HFFc6 (cell line): ENCODE measurements at regions not wholly inside any gene's neighbourhood (a gene's known extent, or its start where the extent isn't known, plus 50 kb on each side); places are given as distances from the start of the nearest gene placed in this dataset.

ENCODE experiments used
- DNase-seq: peaks from one replicate; pipeline ENCODE4 v3.0.0-alpha.2; 2018
- H3K27ac Mint-ChIP-seq: 2 replicates; pipeline ENCODE4 v1.8.0; 2020; ENCODE audit warnings: mild to moderate bottlenecking, mixed read lengths
- H3K27me3 Mint-ChIP-seq: 2 replicates; pipeline ENCODE4 v1.8.0; 2021; ENCODE audit warnings: mild to moderate bottlenecking, moderate library complexity, mixed read lengths; ENCODE audit not compliant: insufficient read depth
- H3K36me3 Mint-ChIP-seq: 2 replicates; pipeline ENCODE4 v1.8.0; 2021; ENCODE audit warnings: low read depth, mixed read lengths
- H3K4me1 Mint-ChIP-seq: 2 replicates; pipeline ENCODE4 v1.8.0; 2020; ENCODE audit warnings: low read depth, mixed read lengths
- H3K4me3 Mint-ChIP-seq: 2 replicates; pipeline ENCODE4 v1.8.0; 2020; ENCODE audit warnings: mild to moderate bottlenecking, moderate library complexity, mixed read lengths
- H3K9me3 Mint-ChIP-seq: 2 replicates; pipeline ENCODE4 v1.8.0; 2020; ENCODE audit warnings: mild to moderate bottlenecking, mixed read lengths
- TF ChIP-seq, protein P1 (sequence below): fragments of 200-600 bp; sonication (generic); IDR thresholded peaks from 2 replicates; pipeline ENCODE4 v1.5.0; 2021; ENCODE audit warnings: antibody characterized with exemption, mild to moderate bottlenecking

DNA sequence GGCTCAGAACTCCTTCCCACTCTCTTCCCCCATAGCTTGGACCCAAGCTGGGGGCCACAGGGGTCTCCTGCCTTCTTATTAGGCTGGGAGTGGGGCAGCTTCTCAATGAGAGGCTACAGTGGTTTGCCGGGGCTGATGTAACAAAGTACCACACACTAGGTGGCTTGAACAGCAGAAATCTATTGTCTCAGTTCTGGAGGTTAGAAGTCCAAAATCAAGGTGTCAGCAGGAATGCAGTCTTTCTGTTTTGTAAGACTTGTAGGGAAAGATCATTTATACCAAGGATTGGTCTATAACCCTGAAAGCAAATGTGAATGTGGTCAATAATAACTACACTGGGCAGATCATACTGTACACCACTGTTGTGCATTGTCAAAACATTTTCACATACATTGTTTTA is 124.5 kb upstream of the ARHGAP5 start:
- no peak overlapping the region for H3K4me3 Mint-ChIP-seq
- TF ChIP-seq, protein P1, sequence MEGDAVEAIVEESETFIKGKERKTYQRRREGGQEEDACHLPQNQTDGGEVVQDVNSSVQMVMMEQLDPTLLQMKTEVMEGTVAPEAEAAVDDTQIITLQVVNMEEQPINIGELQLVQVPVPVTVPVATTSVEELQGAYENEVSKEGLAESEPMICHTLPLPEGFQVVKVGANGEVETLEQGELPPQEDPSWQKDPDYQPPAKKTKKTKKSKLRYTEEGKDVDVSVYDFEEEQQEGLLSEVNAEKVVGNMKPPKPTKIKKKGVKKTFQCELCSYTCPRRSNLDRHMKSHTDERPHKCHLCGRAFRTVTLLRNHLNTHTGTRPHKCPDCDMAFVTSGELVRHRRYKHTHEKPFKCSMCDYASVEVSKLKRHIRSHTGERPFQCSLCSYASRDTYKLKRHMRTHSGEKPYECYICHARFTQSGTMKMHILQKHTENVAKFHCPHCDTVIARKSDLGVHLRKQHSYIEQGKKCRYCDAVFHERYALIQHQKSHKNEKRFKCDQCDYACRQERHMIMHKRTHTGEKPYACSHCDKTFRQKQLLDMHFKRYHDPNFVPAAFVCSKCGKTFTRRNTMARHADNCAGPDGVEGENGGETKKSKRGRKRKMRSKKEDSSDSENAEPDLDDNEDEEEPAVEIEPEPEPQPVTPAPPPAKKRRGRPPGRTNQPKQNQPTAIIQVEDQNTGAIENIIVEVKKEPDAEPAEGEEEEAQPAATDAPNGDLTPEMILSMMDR = no peak
- no peak overlapping the region for H3K27ac Mint-ChIP-seq
- no peaks in the 10 kb centered on the region; the same call in 1 of the 2 replicates for H3K36me3 Mint-ChIP-seq
- H3K9me3 Mint-ChIP-seq = no peaks in the 10 kb centered on the region
- no peak for DNase-seq
- peaks cover 33% of the 10 kb centered on the region for H3K4me1 Mint-ChIP-seq
- peaks cover 11% of the 10 kb centered on the region for H3K27me3 Mint-ChIP-seq

DNA sequence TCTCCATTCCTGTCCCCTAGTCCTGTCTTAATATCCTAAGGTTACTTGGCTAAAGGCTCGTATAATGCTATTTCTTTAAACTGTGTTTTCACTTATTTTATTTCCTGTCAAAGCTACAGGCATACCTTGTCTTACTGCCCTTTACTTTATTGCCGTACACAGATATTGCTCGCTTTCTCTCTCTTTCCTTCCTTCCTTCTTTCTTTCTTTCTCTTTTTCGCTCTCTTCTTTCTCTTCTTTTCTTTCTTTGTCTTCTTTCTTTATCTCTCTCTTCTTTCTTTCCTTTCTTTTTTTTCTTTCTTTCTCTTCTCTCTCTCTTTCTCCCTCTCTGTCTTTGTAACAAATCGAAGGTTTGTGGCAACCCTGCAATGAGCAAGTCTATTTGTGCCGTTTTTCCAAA is 123.9 kb upstream of the ARHGAP5 start:
- no peaks in the 10 kb centered on the region for H3K9me3 Mint-ChIP-seq

DNA sequence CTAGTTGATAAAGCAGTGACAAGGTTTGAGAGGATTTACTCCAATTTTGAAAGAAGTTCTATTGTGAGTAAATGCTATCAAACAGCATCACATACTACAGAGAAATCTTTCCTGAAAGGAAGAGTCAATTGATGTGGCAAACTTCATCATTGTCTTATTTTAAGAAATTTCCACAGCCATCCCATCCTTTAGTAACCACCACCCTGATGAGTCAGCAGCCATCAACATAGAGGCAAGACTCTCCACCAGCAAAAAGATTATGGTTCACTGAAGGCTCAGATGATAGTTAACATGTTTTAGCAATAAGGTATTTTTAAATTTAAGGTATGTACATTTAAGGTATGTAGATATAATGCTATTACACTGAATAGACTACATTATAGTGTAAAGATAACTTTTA is 122.1 kb upstream of the ARHGAP5 start:
- Mint-ChIP-seq H3K36me3 (no peaks in the 10 kb centered on the region; the same call in 1 of the 2 replicates), H3K27ac (no peak overlapping the region), H3K4me1 (peaks cover 19% of the 10 kb centered on the region), H3K9me3 (no peaks in the 10 kb centered on the region), H3K4me3 (no peak overlapping the region), H3K27me3 (peaks cover 14% of the 10 kb centered on the region)
- no peak for DNase-seq
- TF ChIP-seq, protein P1 = no peak

More for the DNA sequence above, 123.9 kb upstream of the ARHGAP5 start:
- Mint-ChIP-seq H3K27ac (no peak overlapping the region), H3K27me3 (peaks cover 11% of the 10 kb centered on the region), H3K36me3 (no peaks in the 10 kb centered on the region; the same call in 1 of the 2 replicates), H3K4me1 (peaks cover 28% of the 10 kb centered on the region), H3K4me3 (no peak overlapping the region)
- TF ChIP-seq, protein P1 = no peak
- DNase-seq = no peak

DNA sequence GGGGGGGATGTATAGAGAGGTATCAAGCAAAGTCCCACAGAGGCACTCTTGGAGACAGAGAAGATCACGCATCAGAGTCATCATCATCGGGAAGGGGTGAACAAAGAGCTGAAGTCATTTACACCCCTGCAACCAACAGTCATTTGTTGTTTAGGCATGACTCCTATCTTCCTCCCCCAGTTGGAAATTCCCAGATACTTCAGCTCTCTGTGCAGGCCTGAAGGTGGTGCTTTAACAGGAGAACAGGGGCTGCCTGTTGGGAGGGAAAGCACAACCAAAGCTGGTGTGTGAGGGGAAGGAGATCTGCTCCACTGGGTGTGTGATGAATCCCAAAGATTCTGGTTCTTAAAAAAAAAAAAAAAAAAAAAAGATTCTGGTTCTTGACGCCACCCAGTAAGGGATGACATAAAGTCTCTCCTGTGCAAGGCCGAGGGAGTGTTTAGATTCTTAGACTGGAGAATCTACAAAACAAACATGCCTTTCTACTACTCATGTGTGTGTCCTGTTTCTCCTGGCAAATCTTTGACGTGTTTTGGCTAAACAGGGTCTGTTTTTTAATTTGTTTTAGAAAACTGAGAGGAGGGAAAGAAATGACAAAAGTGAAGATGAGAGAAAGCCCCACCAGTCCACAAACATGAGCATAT is 121.0 kb upstream of the ARHGAP5 start:
- TF ChIP-seq, protein P1 = no peak
- no peaks in the 10 kb centered on the region; the same call in 1 of the 2 replicates for H3K36me3 Mint-ChIP-seq
- peaks cover 13% of the 10 kb centered on the region; the same call in 1 of the 2 replicates for H3K4me1 Mint-ChIP-seq
- H3K4me3 Mint-ChIP-seq = no peak overlapping the region
- H3K9me3 Mint-ChIP-seq = no peaks in the 10 kb centered on the region
- no peak overlapping the region for H3K27ac Mint-ChIP-seq
- DNase-seq = no peak
- H3K27me3 Mint-ChIP-seq = peaks cover 16% of the 10 kb centered on the region

DNA sequence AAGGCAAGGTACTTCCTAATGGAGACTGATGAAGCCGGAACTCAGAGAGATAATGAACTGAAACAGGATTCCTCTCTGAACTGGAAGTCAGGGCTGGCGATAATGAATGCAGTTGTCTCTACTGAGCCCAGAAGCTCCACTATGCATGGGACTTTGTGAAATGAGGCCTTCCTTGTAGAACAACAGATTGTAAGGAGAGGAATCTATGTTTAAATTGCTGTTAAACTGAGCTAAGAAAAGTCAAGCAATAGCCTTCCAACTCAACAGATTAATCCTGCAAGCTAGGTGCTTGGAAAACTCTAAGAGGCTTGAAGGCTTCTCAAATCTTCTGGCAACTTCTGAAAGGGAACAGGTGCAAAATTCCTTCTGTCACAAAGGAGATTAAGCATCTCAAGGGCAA is 119.5 kb upstream of the ARHGAP5 start:
- H3K27me3 Mint-ChIP-seq = peaks cover 14% of the 10 kb centered on the region
- no peak overlapping the region for H3K4me3 Mint-ChIP-seq
- no peak overlapping the region for H3K27ac Mint-ChIP-seq
- DNase-seq = no peak
- TF ChIP-seq, protein P1 = no peak
- H3K4me1 Mint-ChIP-seq = peaks cover 6% of the 10 kb centered on the region; the same call in 1 of the 2 replicates
- H3K9me3 Mint-ChIP-seq = no peaks in the 10 kb centered on the region
- H3K36me3 Mint-ChIP-seq = no peaks in the 10 kb centered on the region; the same call in 1 of the 2 replicates
